Non-pigmented ciliary epithelial cell (primary cell): ENCODE measurements at regions not wholly inside any gene's neighbourhood (a gene's known extent, or its start where the extent isn't known, plus 50 kb on each side); places are given as distances from the start of the nearest gene placed in this dataset.

ENCODE experiments used
- DNase-seq: peaks from one replicate; pipeline ENCODE4 v3.0.0-alpha.2; 2010; ENCODE audit warnings: low read depth

DNA sequence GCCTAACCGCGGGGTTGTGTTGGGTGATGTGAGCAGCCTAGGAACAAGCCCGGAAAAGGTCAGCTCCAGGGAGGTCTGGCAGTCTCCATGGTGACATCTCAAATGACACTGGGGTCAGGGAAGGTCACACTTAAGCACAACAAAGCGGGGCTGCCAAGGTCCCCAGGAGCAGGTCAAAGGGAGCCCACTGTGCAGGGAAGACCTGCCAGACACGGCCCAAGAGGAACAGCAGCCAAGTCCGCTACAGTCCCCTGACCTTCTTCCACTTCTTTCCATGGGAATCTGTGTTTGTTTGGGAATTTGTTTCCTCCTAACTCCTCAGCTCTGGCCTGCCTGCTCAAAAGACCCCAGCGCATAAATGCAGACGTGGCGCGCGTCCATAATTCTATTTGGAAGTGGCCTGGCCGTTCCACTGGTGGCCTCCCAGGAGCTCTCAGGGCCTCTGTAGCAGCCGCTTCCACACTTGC is 232.1 kb upstream of the COPS8 start:
- DNase-seq = no peak

DNA sequence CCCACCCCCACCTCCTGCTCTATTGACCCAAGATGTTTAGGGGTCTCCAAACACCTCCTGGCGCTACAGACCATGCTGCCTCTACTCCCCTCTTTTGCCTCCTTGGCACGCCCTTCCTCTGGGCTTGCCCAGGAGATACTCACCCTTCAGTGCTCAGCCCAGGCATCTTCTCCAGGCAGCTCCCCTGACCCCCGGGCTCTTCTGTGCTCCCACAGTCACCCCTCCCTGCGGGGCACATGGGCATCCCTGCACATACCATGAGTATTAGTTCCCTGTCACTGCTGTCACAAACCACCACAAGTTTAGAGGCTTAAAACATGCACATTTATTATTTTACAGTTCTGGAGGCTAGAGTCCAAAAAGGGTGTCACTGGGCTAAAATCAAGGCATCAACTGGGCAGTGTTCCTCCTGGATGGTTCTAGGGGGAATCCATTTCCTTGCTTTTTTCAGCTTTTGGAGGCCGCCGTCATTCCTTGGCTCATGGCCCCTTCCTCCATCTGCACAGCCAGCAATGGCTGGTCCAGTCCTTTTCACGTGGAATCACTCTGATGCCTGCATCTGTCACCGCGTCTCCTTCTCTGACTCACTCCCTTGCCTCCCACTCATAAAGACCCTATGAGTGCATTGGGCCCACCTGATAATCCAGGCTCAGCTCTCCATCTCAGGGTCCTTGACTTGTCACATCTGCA is 230.4 kb upstream of the COPS8 start:
- DNase-seq = no peak

DNA sequence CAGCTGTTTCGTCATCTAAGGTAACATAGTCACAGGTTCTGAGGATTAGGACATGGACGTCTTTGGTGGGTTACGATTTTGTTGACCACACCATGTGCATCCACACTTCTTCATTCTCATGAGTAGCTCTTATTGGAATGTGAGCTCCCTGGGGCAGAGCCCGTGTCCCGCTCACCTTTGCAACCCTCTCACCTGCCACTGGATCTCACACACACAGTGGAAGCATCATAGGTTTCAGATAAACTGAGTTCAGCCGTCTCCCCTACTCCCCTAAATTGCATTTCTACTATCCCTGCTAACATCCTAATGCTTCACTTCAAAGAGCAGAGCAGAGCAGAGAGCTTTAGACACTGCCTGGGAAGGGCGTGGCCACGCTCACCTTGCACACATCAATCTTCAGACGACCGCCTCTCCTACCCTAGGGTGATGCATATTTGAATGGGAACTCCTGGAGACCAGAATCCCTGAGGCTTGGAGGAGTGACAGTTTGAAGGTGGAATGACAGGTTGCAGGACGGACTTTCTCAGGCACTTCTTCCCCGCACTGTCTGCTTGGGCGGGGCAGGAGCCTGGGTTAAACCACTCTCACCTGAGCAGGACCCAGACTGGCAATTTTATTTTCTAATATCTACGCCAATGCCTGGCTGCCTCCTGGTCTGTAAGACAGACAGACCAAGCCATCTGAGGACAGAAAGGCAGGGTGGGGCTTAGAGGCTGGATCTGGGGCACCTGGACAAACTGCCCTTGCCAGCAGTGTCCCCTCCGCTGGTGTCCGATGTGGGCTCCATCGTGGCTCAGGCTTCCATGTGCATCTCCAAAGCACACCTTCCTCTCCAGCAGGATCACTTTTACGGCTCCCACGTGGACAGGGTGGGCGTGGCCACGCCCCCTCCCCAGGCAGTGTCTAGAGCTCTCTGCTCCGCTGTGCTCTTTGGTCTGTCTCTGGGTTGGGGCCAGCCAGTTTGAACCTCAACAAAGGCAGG is 229.5 kb upstream of the COPS8 start:
- no peak for DNase-seq

DNA sequence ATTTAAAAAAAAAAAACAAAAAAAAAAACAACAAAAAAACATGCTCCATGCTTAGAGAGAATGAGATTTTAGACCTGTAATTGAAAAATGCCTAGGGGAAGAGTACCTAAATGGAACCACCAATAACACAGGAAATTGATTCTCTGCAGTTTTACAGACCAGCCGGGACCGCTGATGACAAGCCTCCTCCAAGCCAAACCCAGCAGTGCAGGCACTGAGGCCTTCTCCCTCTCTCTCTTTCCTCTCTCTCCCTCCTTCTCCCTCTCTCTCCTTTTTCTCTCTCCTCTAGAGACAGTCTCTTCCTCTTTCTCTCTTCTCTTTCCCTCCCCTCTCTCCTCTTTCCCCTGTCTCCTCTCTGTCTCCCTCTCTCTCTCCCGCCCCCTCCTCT is 228.8 kb upstream of the COPS8 start:
- no peak for DNase-seq

DNA sequence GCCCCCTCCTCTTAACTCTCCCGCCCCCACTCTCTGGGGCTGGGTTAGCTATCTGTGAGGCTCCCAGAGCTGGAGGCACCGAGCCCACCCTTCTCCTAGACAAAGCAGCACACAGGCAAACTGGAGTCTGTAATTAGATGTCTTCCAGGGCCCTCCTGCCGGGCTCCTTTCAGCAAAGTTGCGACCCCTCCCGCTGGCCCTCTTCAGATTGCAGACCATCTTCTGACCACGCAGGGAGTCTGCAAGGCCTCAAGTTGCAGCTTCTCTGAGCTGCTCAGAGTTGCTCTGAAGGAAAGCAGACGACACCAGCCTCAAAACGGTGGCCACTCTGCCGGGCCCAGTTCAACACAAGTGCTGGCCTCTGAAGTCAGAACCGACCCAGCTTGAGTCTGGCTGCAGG is 228.4 kb upstream of the COPS8 start:
- no peak for DNase-seq

DNA sequence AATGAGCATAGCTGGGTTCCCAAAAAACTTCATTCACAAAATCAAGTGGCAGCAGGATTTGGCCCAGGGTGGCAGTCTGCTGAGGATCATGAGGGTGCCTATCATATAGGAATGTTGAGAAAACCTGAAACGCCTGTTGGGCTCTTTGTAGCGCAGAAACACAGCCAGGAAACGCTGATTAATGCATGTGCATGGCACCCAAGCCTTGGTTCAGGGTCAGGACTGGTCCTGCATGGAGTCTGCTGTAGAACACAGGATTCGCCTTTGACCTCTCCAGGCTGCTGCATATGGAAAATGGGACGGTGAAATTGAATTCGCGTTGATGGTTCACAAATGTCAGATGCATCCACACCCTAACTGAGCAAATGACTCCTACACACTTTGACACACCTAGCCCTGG is 227.9 kb upstream of the COPS8 start:
- DNase-seq = no peak

DNA sequence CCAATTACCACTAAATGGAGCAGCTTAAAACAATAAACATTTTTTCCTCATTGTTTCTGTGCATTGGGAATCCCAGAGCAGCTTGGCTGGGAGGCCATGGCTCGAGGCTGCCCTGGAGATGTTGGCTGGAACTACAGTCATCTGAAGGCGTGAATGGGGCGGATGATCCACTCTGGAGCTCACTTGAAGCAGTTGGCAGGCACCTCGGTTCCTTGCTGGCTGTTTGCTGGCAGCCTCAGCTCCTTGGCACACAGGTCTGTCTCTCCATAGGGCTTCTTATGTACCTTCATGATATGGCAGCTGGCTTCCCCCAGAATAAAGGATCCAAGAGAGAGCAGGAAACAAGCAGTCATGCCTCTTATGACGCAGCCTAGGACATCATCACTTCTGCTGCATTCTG is 227.0 kb upstream of the COPS8 start:
- no peak for DNase-seq

DNA sequence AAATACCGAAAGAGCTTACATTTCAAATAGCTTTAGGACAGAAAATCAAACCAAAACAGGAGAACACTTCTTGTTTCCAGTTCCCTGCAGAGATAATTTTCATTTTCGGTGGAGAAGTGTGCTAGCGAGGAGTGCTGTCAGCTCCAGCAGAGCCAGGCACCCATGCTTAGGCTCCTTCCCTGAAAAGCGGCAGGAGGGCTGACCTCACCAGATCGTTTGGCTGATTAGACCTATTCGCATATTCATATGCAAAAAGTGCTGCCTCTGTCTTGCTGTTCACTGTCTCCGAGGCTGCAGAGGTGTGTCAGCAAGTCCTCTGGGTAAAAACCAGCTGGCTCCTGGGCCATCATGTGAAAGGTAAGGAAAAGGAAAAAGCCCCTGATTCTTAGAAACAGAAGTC is 225.8 kb upstream of the COPS8 start:
- DNase-seq = no peak

DNA sequence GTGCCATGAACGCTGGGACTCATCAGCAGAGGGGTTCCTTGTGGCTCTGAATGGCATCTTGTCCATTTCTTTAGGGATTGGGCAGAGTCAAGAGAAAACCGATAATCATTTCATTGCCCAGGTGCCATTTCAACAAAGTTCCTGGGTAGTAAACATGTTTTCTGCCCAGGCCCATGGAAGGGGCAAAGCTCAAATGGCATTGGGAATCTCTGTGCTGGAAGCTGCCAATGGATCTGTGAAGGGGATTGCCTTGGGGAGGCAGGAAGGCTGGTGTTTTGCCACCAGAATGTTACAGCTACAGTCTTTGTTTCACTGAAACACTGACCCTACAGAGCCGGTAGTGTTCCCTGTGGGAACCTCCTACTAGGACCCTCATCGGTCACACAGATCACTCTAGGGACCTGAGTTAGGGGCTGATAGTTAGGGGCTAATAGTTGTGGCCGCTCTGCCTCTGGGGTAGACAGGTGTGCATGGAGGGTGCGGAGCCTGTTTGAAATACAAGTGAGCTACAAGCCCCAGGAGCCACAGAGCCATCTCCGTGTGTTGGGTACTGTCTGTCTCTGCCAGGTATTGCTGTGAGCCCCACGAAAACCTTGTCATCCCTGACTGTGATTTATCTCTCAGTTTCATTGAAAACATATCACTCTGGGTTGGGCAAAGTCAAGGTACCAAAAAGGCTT is 224.4 kb upstream of the COPS8 start:
- no peak for DNase-seq

DNA sequence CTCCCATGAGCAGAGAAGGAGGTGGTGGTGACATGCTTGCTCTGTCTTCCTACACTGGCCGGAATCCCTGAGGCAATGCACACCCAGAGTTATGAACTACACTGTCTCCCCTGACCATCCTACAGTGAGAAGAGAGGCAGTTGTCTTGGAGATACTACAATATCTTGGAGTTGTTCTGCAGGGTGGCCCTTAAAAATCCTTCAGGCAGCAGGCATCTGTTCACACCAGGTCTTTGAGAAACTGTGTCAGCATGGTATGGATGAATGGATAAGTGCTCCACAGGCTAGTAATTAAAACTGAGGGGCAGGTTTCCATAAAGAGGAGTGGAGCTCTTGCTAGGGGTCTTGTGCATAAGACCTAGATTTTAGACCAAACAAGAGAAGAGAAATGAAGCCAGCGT is 223.7 kb upstream of the COPS8 start:
- DNase-seq = no peak

DNA sequence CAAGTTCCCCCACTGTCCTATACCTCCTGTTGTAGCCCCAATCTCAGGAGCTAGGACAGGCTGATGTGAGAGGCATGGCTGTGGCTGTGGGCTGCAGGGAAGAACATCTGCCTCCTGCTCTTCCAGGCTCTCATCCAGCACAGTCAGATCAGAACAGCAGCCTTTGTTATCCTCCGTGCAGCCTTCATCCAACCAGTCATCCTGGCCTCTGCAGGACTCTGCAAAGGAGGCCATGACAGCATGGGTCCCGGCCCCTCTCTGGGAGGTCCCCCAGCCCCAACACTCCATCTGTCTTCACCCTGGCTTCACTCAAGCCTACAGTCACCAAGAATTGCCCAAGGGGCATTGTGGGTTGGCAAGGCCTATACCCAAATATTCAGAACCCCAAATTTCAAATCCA is 223.2 kb upstream of the COPS8 start:
- no peak for DNase-seq

DNA sequence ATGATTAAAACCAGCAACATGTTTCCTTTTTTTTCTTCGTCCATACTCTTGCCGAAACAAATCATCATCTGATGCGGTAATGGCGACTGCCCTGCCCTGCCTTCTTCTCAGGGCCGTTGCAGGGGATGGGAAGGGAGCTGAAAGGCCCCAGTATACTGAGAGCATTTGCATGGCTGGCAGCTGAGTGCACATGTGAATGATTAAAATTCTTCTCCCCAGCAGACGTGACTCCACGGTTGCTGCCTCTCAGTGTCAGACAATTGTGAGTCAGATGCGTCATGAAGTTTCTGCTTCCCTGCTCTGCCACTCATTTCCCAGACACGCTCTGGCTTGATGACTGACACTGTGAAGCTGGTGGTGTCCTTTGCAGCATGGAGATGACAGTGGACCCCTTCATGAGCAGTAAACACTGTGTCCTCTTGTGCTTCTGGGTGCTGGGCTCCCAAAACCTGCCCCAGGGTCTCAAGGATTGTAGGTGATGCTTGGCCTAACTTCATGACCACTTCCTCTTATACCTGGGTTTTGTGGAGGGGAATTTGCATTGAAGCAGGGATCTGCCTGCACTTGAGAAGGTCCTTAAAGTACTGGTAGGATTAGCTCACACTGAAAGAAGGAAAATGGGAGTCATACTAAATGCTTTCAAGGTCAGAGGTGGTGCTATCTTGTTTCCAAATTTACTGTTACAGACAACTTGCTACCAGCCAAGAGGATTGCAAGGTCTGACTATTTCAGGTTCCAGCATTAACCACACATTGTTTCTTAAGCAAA is 222.5 kb upstream of the COPS8 start:
- DNase-seq = peak; percentile 48

DNA sequence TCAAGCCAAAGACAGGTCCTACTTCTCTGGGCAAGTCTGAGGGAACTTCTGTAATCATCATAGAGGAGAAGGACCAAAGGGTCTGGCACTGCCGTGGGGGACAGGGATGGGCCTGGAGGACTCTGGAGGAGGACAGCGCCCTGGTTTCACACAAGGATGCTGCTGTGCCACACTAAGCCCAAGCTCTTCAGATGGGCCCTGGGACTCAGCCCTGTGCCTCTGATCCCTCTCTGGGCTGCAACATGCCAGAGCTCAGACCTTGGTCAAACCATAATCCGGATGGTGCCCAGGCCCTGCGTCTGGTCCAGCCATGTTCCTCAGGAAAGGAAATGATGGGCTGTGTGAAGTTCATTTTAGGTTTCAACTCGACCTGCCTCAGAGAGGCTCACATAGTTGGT is 222.0 kb upstream of the COPS8 start:
- no peak for DNase-seq

DNA sequence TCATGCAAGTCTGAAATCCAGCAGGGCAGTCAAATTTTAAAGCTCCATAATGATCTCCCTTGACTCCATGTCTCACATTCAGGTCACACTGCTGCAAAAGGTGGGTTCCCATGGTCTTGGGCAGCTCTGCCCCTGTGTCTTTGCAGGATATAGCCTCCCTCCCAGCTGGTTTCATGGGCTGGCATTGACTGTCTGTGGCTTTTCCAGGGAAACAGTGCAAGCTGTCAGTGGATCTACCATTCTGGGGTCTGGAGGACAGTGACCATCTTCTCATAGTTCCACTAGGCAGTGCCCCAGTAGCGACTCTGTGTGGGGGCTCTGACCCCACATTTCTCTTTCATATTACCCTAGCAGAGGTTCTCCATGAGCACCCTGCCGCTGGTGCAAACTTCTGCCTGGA is 220.6 kb upstream of the COPS8 start:
- DNase-seq = no peak

DNA sequence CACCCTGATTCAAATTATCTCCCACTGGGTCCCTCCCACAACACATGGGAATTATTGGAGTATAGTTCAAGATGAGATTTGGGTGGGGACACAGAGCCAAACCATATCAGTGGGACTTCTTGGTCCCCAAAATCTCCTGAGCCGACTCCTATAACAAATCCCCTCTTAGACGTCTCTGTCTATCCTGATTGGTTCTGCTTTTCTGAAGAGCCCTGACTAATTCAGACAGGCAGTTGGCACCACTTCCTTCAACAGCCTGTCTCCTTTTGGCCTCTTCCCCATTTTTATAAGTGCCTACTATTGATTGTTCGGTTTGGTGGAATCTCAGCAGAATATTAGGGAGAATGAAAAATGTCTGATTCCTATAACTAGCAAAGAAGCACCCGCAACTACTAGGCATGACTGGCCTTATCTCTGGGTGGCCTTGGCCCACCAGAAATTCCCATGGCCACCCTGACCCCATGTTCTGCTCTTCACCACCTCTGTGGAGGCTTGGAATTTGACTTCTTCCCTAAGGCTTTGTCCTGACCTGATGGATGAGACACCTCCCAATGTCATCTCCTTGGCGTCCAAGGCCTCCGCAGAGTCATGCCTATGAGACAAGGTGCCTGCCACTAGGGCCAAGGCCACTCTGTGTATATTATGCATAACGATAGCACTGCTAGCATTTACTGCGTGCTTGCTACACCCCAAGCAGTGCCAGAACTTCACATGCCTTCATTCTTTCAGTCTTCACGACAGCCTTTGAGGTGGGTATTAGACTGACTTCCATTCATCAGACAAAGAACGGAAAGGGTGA is 218.9 kb upstream of the COPS8 start:
- no peak for DNase-seq

DNA sequence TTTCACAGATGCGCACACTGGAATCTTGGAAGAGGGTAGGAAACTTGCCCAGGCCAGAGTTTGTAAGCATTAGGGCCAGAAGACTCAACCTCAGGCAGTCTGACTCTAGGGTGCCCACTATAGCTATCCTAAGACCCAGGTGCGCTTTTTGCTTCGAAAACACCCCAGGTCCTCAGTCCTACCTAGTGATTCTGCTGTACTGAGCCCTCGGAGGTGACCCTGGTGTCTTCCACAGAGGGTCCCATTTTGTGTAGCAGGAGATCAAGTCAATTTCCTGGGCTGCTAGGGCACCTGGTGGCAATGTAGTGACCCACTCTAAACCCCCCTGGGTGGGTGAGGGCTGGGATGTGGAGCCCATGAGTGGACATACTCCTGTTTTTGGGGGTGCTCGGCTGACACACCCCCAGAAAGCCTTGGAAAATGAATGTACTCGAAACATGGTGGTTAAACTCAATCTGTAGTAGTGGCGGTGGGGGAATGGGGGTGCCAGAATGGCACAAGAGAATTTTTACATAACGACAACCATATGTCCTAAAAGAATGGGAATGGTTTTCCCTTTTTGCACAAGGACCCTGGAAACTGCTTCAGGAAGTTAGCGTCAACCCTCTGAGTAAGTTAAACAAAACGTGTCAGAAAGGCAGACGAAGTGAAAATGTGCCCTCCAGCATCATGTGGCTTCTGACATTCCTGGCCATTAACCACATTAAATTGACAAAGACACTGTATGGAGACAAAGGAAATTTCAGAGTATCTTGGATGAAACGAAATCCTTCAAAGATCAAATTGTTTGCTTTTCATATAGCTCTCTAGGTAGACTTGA is 218.0 kb upstream of the COPS8 start:
- no peak for DNase-seq

DNA sequence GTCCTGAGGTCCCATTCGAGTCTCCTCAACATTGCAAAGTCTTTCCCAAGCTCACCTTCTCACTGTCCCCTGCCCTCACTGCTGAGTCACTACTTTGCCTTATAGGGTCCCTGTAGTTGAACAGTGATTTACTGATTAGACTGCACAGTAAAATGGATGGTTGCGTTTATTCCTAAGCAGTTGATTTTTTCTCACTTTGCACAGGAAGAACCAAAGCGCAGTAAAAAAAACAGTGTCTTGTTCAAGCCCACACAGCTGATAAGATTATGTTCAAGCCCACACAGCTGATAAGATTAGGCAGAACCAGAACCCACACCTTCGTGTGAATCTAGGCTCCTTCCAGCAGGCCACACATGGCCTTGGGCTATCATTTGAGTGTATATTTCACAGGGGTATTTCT is 215.3 kb upstream of the COPS8 start:
- no peak for DNase-seq

DNA sequence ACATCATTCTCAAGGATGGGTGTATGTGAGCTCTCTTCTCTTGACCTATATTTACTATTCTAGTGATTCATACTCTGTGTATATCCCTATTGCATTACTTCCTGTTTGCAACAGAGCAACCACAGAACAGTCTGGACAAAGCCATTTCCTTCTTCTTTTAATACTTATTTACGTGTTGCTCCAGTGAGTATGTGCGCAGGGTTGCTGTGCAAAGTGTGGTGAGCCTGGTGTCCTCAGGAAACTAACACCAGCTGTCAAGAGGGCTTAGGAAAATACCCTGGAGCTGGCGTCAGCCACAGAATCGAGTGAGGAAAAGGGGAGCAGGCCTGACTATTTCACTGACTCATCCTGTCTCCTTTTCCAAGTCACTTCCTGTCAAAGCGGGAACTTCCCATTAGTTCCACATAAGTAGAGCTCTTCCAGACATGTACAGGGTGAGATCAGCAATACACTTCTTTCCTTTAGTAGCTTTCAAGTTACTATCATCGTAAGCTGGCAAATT is 214.1 kb upstream of the COPS8 start:
- peak; percentile 88 for DNase-seq

DNA sequence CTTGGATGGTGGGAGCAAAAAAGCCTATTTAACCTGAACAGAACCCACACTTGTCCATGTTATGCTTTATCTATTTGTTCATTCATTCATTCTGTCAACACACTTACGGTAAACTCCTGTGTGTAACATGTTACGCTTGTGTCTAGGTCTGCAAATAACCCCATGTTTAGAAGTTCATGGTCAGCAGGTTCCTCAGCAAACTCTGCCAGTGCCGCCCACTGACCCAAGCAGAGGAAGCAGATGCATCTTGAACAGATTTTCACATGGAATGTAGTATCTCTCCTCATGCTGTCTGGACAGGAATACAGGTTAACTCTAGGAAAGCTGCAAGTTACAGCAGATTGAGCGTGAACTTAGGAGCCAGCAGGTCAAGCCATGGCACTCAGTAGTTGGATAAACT is 213.7 kb upstream of the COPS8 start:
- no peak for DNase-seq

DNA sequence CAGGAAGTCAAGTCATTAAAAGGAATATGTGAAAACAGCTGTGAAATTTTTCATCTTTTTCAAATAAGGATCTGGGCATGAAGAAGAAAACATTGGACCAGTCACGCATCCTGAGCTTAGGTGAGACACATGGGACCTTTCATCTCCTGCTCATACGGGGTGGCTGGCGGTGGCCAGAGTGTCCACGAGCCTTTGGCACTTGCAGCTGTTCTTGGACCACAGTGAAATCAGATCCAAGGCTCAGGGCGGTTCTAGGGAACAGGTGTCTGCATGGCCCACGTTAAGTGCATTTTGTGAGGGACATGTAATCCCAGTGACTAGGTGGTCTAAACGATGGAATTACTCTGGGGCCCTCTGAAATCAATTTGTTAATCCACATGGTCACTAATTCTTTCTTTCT is 212.7 kb upstream of the COPS8 start:
- DNase-seq = no peak
